SK-N-SH treated with all-trans-retinoic acid at 6 μM for 48 hours (cell line): ENCODE measurements at regions not wholly inside any gene's neighbourhood (a gene's known extent, or its start where the extent isn't known, plus 50 kb on each side); places are given as distances from the start of the nearest gene placed in this dataset.

Experiments used
- ATAC-seq: fragments of 200-7000 bp; cut with Tn5 transposase; 3 replicates; pipeline ENCODE4 v1.9.1; 2020; ENCODE audit warnings: mild to moderate bottlenecking, moderate library complexity
- ARNTL ChIP-seq: fragments of 450-650 bp; formaldehyde crosslinking; IDR thresholded peaks from 2 replicates; pipeline ENCODE4 v1.5.0; 2020; ENCODE audit warnings: low read depth, mild to moderate bottlenecking, moderate library complexity, borderline replicate concordance
- BACH2 ChIP-seq: fragments of 250-450 bp; sonication (Bioruptor Pico); IDR thresholded peaks from 2 replicates; pipeline ENCODE4 v1.9.0; 2021; ENCODE audit warnings: mild to moderate bottlenecking, borderline replicate concordance
- CSDC2 ChIP-seq: fragments of 250-450 bp; sonication (Bioruptor Pico); IDR thresholded peaks from 2 replicates; pipeline ENCODE4 v1.5.0; 2020; ENCODE audit warnings: mild to moderate bottlenecking, moderate library complexity
- ESRRG ChIP-seq: fragments of 250-450 bp; sonication (Bioruptor Pico); IDR thresholded peaks from 2 replicates; pipeline ENCODE4 v1.6.1; 2021; ENCODE audit warnings: mild to moderate bottlenecking
- GLIS3 ChIP-seq: fragments of 250-450 bp; sonication (Bioruptor Pico); IDR thresholded peaks from 2 replicates; pipeline ENCODE4 v1.5.0; 2020; ENCODE audit warnings: mild to moderate bottlenecking, moderate library complexity
- ISL1 ChIP-seq: fragments of 250-450 bp; sonication (Bioruptor Pico); IDR thresholded peaks from 2 replicates; pipeline ENCODE4 v2.1.2; 2022; ENCODE audit warnings: mild to moderate bottlenecking, moderate library complexity
- OSR1 ChIP-seq: fragments of 250-450 bp; sonication (Bioruptor Pico); IDR thresholded peaks from 2 replicates; pipeline ENCODE4 v1.8.0; 2022; ENCODE audit warnings: moderate library complexity, mild to moderate bottlenecking, inconsistent platforms
- PPARA ChIP-seq: fragments of 250-450 bp; sonication (Bioruptor Pico); IDR thresholded peaks from 2 replicates; pipeline ENCODE4 v1.5.0; 2020; ENCODE audit warnings: mild to moderate bottlenecking, borderline replicate concordance
- RARB ChIP-seq: fragments of 250-450 bp; sonication (Bioruptor Pico); IDR thresholded peaks from 2 replicates; pipeline ENCODE4 v1.8.0; 2021; ENCODE audit warnings: mild to moderate bottlenecking, moderate library complexity
- SNAI2 ChIP-seq: fragments of 250-450 bp; sonication (Bioruptor Pico); IDR thresholded peaks from 2 replicates; pipeline ENCODE4 v1.5.0; 2020; ENCODE audit warnings: mild to moderate bottlenecking, moderate library complexity
- TOX ChIP-seq: fragments of 250-450 bp; sonication (Bioruptor Pico); IDR thresholded peaks from 2 replicates; pipeline ENCODE4 v1.8.0; 2021; ENCODE audit warnings: mild to moderate bottlenecking, moderate library complexity, borderline replicate concordance
- ZC3H10 ChIP-seq: fragments of 250-450 bp; sonication (Bioruptor Pico); IDR thresholded peaks from 2 replicates; pipeline ENCODE4 v1.5.1; 2021; ENCODE audit warnings: mild to moderate bottlenecking, moderate library complexity
- ZFP3 ChIP-seq: fragments of 250-450 bp; sonication (Bioruptor Pico); IDR thresholded peaks from 2 replicates; pipeline ENCODE4 v1.5.0; 2020; ENCODE audit warnings: mild to moderate bottlenecking, moderate library complexity
- ZFP30 ChIP-seq: fragments of 450-650 bp; formaldehyde crosslinking; IDR thresholded peaks from 2 replicates; pipeline ENCODE4 v1.5.0; 2022; ENCODE audit warnings: mild to moderate bottlenecking, moderate library complexity
- ZNF565 ChIP-seq: fragments of 450-650 bp; formaldehyde crosslinking; conservative IDR thresholded peaks from 2 replicates; pipeline ENCODE4 v1.5.0; 2020; ENCODE audit warnings: low read depth, mild to moderate bottlenecking, moderate library complexity
- ZNF70 ChIP-seq: fragments of 450-650 bp; formaldehyde crosslinking; IDR thresholded peaks from 2 replicates; pipeline ENCODE4 v1.5.0; 2020; ENCODE audit warnings: mild to moderate bottlenecking, moderate library complexity
- ZNF8 ChIP-seq: fragments of 450-650 bp; formaldehyde crosslinking; IDR thresholded peaks from 2 replicates; pipeline ENCODE4 v1.5.0; 2020; ENCODE audit warnings: mild to moderate bottlenecking, moderate library complexity
- TF ChIP-seq, protein P1 (sequence below): fragments of 250-450 bp; sonication (Bioruptor Pico); IDR thresholded peaks from 2 replicates; pipeline ENCODE4 v1.5.0; 2020; ENCODE audit warnings: mild to moderate bottlenecking, moderate library complexity
- TF ChIP-seq, protein P2 (sequence below): fragments of 250-450 bp; sonication (Bioruptor Pico); IDR thresholded peaks from 2 replicates; pipeline ENCODE4 v1.8.0; 2021; ENCODE audit warnings: low read depth, mild to moderate bottlenecking, moderate library complexity, borderline replicate concordance
- TF ChIP-seq, protein P3 (sequence below): fragments of 250-450 bp; sonication (Bioruptor Pico); IDR thresholded peaks from 2 replicates; pipeline ENCODE4 v1.8.0; 2020; ENCODE audit warnings: mild to moderate bottlenecking, moderate library complexity, borderline replicate concordance
- TF ChIP-seq, protein P4 (sequence below): fragments of 250-450 bp; sonication (Bioruptor Pico); IDR thresholded peaks from 2 replicates; pipeline ENCODE4 v1.5.1; 2020; ENCODE audit warnings: low read depth, mild to moderate bottlenecking, moderate library complexity
- TF ChIP-seq, protein P5 (sequence below): fragments of 250-450 bp; sonication (Bioruptor Pico); IDR thresholded peaks from 2 replicates; pipeline ENCODE4 v1.5.1; 2021; ENCODE audit warnings: mild to moderate bottlenecking, moderate library complexity

DNA sequence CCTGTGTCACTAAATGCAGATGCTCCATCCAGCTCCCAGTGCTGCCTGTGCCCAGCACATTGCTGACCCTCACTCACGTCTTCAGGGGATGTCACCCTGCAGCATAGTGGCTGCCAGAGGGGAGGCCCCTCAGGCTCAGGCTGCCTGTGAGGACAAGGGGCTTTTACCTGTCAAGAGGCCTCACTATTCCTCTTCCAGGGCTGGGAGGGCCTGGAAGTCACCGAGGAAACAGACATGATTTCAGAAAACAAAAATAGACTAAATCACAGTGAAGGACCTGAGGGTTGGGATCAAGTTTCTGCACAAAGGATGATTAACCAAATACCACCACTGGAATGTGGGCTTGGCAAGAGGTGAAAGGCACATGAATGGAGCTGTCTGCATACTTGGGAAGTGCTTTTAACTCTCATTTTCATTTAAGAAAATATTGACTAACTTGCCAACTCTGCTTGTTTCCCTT is 1202.3 kb downstream of the BCL11B start:
- no peak for TF ChIP-seq ESRRG (CRISPR knock-in tag)
- TF ChIP-seq GLIS3: no peak
- no peak for TF ChIP-seq ZNF8 (CRISPR knock-in tag)
- TF ChIP-seq, protein P1, sequence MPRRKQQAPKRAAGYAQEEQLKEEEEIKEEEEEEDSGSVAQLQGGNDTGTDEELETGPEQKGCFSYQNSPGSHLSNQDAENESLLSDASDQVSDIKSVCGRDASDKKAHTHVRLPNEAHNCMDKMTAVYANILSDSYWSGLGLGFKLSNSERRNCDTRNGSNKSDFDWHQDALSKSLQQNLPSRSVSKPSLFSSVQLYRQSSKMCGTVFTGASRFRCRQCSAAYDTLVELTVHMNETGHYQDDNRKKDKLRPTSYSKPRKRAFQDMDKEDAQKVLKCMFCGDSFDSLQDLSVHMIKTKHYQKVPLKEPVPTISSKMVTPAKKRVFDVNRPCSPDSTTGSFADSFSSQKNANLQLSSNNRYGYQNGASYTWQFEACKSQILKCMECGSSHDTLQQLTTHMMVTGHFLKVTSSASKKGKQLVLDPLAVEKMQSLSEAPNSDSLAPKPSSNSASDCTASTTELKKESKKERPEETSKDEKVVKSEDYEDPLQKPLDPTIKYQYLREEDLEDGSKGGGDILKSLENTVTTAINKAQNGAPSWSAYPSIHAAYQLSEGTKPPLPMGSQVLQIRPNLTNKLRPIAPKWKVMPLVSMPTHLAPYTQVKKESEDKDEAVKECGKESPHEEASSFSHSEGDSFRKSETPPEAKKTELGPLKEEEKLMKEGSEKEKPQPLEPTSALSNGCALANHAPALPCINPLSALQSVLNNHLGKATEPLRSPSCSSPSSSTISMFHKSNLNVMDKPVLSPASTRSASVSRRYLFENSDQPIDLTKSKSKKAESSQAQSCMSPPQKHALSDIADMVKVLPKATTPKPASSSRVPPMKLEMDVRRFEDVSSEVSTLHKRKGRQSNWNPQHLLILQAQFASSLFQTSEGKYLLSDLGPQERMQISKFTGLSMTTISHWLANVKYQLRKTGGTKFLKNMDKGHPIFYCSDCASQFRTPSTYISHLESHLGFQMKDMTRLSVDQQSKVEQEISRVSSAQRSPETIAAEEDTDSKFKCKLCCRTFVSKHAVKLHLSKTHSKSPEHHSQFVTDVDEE: no peak
- TF ChIP-seq, protein P2, sequence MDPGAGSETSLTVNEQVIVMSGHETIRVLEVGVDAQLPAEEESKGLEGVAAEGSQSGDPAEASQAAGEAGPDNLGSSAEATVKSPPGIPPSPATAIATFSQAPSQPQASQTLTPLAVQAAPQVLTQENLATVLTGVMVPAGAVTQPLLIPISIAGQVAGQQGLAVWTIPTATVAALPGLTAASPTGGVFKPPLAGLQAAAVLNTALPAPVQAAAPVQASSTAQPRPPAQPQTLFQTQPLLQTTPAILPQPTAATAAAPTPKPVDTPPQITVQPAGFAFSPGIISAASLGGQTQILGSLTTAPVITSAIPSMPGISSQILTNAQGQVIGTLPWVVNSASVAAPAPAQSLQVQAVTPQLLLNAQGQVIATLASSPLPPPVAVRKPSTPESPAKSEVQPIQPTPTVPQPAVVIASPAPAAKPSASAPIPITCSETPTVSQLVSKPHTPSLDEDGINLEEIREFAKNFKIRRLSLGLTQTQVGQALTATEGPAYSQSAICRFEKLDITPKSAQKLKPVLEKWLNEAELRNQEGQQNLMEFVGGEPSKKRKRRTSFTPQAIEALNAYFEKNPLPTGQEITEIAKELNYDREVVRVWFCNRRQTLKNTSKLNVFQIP (CRISPR knock-in tag): no peak
- TF ChIP-seq, protein P3, sequence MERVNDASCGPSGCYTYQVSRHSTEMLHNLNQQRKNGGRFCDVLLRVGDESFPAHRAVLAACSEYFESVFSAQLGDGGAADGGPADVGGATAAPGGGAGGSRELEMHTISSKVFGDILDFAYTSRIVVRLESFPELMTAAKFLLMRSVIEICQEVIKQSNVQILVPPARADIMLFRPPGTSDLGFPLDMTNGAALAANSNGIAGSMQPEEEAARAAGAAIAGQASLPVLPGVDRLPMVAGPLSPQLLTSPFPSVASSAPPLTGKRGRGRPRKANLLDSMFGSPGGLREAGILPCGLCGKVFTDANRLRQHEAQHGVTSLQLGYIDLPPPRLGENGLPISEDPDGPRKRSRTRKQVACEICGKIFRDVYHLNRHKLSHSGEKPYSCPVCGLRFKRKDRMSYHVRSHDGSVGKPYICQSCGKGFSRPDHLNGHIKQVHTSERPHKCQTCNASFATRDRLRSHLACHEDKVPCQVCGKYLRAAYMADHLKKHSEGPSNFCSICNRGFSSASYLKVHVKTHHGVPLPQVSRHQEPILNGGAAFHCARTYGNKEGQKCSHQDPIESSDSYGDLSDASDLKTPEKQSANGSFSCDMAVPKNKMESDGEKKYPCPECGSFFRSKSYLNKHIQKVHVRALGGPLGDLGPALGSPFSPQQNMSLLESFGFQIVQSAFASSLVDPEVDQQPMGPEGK (CRISPR knock-in tag): no peak
- TF ChIP-seq TOX (CRISPR knock-in tag): no peak
- TF ChIP-seq ARNTL (CRISPR knock-in tag): no peak
- TF ChIP-seq OSR1 (CRISPR knock-in tag): no peak
- no peak for TF ChIP-seq SNAI2 (CRISPR knock-in tag)
- no peak for TF ChIP-seq ZNF70 (CRISPR knock-in tag)
- TF ChIP-seq ZFP30 (CRISPR knock-in tag): no peak
- no peak for TF ChIP-seq ZC3H10 (CRISPR knock-in tag)
- TF ChIP-seq ZNF565 (CRISPR knock-in tag): no peak
- no peak for TF ChIP-seq BACH2 (CRISPR knock-in tag)
- TF ChIP-seq ZFP3 (CRISPR knock-in tag): no peak
- TF ChIP-seq RARB (CRISPR knock-in tag): no peak
- no peak for TF ChIP-seq ISL1 (CRISPR knock-in tag)
- ATAC-seq: no peak

DNA sequence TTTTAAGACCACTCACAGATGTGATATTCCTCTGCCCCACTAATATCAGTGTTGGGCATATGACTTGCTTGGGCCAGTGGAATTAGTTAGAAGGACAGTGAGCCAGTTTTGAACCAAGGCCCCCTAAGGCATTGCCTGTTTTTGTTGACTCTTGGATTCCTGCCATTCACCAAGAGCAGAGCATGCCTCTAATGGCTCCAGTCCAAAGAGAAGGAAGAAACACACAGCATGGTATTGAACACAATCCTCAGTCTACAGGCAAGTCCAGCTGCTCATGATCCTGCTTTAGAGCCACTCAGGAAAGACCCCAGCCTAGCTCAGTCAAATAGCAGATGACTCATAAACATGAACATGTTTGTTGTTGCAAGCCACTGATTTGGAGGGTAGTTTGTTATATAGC is 1201.5 kb downstream of the BCL11B start:
- ATAC-seq: no peak
- TF ChIP-seq PPARA (CRISPR knock-in tag): no peak
- no peak for TF ChIP-seq GLIS3
- TF ChIP-seq ARNTL (CRISPR knock-in tag): no peak
- no peak for TF ChIP-seq BACH2 (CRISPR knock-in tag)
- TF ChIP-seq, protein P1: no peak

DNA sequence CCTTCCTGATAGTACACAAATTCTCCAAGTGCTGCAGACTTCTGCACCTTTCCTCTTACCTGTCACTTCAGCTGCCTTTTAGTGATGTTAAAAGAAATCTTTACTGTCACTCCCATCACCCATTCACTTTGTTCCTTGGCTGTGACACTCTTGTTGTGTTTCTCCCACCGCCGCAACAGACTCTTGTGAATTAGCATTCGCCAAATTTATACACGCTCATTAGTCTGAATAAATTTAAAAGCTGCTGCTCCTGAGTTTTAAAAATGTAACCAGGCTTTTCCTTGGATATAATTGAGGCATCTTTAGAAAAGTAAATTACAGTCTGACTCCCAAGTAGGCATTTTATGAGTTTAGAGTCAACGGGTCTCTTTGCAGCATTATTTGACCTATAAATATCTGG is 1197.9 kb downstream of the BCL11B start:
- ATAC-seq: no peak
- TF ChIP-seq, protein P4, sequence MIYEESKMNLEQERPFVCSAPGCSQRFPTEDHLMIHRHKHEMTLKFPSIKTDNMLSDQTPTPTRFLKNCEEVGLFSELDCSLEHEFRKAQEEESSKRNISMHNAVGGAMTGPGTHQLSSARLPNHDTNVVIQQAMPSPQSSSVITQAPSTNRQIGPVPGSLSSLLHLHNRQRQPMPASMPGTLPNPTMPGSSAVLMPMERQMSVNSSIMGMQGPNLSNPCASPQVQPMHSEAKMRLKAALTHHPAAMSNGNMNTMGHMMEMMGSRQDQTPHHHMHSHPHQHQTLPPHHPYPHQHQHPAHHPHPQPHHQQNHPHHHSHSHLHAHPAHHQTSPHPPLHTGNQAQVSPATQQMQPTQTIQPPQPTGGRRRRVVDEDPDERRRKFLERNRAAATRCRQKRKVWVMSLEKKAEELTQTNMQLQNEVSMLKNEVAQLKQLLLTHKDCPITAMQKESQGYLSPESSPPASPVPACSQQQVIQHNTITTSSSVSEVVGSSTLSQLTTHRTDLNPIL (CRISPR knock-in tag): no peak
- TF ChIP-seq ZNF70 (CRISPR knock-in tag) (no peak), CSDC2 (CRISPR knock-in tag) (no peak), BACH2 (CRISPR knock-in tag) (no peak), ISL1 (CRISPR knock-in tag) (no peak), PPARA (CRISPR knock-in tag) (no peak), ZFP30 (CRISPR knock-in tag) (no peak), SNAI2 (CRISPR knock-in tag) (no peak), ARNTL (CRISPR knock-in tag) (no peak), OSR1 (CRISPR knock-in tag) (no peak), ZNF8 (CRISPR knock-in tag) (no peak)
- TF ChIP-seq, protein P5, sequence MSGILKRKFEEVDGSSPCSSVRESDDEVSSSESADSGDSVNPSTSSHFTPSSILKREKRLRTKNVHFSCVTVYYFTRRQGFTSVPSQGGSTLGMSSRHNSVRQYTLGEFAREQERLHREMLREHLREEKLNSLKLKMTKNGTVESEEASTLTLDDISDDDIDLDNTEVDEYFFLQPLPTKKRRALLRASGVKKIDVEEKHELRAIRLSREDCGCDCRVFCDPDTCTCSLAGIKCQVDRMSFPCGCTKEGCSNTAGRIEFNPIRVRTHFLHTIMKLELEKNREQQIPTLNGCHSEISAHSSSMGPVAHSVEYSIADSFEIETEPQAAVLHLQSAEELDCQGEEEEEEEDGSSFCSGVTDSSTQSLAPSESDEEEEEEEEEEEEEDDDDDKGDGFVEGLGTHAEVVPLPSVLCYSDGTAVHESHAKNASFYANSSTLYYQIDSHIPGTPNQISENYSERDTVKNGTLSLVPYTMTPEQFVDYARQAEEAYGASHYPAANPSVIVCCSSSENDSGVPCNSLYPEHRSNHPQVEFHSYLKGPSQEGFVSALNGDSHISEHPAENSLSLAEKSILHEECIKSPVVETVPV (CRISPR knock-in tag): no peak
- TF ChIP-seq, protein P2 (CRISPR knock-in tag): no peak
